ENCODE measurements at regions not wholly inside any gene's neighbourhood (a gene's known extent, or its start where the extent isn't known, plus 50 kb on each side); places are given as distances from the start of the nearest gene placed in this dataset.

DNA sequence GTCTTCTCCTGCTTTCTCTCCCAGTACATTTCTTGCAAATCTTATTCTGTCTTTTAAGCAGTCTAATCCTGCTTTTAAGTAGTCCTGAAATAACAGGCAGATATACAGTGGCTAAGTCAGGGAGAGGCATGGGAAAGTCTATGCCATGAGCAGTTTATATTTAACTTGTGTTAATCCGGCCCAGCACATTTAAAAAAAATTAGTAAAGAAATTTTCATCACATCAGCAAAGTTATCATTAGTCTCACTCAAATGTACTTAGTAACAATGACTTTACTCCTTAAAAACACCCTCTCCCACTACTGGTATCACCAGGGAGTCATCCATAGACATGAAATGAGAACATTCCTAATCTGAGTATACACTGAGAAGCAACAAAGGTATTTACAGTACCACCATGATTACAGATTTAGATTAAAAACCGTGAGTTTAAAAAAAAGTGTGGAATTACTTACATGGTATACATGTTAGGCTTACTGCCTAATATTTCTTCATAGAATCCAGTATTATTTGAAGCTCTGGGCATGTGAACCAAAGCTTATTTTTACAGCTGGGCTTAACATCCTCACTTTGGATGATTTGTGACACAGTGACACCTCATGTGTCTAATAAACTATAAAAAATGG lies 75.9 kb upstream of the DAB2 start:
- in situ Hi-C loops (cut with MboI; ENCODE audit: low sequenced_read_pairs): no loop called here

DNA sequence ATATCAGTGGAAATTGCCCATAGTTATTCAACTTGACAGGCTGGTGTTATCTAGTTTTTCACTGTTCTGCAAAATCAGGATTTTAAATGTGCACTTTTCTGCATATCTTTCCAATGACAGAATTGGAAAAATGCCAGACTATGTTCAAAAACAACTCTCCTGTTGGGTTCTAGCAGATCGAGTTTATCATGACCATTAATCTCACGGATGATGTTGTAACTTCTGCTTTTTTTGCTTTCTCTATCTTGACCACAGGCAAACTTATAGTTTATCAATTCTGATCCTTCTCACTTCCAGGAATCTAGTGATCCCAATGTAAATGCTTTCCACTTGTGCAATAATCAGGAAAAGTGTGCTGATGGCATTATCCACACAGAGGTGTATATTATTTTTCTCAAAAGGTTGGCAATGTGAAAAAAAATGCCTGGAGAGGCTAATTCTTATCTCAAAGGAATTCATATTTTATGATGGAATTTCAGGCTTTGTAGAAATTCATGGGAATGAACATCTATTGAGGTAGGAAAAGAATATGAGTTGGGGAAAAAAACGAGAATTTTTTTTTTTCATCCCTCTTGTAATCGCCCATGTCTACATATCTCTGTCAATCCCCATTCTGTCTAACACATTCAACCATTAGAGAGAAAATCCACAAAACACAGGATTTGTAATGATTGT lies 73.6 kb upstream of the DAB2 start:
- in situ Hi-C loops (cut with MboI; ENCODE audit: low sequenced_read_pairs): no loop called here

DNA sequence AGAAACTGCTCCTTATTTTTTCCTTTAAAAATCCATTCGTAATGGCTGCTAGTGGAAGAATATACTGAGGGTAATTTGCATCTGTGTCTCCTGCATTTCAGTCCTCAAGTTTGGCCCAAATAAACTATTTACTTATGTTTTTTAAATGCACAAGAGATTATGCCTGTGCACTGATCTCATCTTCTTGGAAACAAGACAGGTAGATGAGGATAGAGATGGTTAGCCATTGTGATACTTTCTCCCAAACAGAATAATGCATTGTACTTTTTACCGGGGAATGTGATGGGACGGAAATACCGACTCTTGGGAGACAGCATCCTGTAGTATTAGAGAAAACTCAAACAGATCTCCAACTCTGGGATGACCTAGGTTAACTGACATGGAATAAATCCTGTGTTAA lies 72.5 kb upstream of the DAB2 start:
- in situ Hi-C loops (cut with MboI; ENCODE audit: low sequenced_read_pairs): no loop called here

DNA sequence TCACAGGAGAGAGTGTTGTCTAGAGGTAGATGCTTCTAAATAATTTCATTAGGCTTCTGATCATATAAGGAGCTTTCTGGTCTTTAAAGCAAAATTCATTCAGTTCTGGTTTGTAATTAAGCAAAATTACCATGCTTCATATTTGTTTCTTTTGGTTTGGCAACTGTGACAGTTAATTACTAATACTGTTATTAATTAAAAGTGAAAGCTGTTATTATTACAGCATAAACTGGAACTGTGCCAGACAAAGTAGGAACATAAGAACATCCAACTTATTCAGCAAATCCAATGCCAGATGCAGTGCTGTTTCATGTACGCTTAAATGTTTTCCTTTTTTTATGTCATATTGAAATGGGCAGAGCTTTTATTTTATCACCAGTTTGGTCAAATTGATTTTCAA lies 70.4 kb upstream of the DAB2 start:
- in situ Hi-C loops (cut with MboI; ENCODE audit: low sequenced_read_pairs): no loop called here

DNA sequence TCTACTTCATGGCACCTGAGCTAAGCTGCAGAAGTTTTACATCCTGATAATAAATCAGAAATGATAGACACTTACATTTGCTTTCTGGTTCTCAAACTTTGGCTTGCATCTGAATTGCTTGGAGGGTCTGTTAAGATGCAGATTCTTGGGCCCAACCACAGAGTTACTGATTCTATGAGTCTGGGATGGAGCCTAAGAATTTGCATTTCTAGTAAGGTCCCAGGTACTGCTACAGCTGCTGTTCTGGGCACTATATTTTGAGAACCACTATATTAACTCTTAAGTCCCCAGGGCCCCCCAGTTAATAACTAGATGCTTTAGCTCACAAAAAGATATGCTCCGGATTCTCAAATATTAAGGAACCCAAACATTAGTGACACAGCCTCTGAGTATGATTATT lies 69.8 kb upstream of the DAB2 start:
- in situ Hi-C loops (cut with MboI; ENCODE audit: low sequenced_read_pairs): no loop called here

DNA sequence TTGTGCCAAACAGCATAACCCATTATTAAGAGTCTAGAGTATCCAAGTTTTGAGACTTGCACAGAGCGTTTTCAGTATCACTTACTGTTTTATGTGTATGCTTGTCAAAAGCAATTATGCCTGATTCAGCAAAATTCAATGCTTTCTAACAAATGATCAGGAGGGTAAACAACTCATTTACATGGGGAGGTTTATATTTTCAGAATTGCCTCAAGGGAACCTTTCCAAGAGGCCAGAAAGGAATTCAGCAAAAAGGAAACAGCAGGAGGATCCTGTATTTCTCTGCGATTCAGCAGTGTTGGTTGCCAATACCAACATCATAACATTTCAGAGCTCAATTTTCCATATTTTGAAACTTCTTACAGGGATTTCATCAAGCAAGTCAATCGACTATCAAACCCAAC lies 69.3 kb upstream of the DAB2 start:
- in situ Hi-C loops (cut with MboI; ENCODE audit: low sequenced_read_pairs): no loop called here

DNA sequence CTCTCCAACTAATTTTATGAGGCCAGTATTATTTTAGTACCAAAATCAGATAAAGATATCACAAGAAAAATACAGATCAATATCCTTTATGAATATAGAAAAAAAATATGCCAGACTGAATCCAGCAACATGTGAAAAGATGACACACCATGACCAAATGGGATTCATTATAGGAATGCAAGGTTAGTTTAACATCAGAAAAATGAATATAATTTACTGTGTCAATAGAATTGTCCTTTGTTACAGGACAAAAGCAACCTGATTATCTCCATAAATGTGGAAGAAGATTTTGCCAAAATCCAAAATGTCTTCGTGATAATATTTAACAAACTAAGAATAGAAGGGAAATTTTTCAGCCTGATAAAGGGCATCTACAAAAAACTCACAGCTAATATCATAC lies 66.4 kb upstream of the DAB2 start:
- in situ Hi-C loops (cut with MboI; ENCODE audit: low sequenced_read_pairs): no loop called here

DNA sequence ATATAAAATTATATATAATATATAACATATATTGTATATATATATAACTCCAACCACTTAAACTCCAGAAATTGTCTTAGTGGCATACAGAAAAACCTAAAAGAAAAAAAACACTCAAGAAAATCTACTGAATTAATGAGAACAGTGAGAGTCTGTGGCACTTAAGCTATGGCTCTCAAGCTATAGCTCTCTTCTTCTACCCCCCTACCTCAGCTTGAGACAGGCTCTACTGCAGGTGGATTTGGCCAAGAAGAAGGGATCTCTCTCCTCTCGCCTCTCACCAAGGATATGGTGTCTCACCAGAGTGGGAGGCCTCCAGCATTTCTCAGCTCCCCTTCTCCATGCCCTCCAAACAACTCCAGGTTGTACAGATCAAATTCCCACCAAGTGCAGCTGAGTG lies 64.5 kb upstream of the DAB2 start:
- in situ Hi-C loops (cut with MboI; ENCODE audit: low sequenced_read_pairs): no loop called here

DNA sequence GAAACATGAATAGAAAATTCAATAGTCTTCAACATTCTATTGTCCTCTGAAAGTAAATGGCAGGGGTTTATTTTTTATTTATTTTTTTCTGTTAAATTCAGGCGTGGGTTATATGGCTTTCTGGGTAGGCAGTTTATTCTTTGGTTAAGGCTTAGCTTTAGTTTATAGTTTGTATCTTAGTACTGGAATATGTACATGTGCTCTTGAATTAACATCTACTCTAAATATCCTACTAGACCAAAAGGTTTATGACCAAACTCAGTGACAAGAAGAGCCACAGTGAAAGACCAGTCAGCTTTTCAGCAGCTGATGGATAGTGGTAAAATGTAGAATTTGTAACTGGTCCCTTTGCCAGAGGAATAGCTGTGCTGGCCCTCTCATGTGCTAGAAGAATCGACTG lies 62.0 kb upstream of the DAB2 start:
- in situ Hi-C loops (cut with MboI; ENCODE audit: low sequenced_read_pairs): no loop called here

DNA sequence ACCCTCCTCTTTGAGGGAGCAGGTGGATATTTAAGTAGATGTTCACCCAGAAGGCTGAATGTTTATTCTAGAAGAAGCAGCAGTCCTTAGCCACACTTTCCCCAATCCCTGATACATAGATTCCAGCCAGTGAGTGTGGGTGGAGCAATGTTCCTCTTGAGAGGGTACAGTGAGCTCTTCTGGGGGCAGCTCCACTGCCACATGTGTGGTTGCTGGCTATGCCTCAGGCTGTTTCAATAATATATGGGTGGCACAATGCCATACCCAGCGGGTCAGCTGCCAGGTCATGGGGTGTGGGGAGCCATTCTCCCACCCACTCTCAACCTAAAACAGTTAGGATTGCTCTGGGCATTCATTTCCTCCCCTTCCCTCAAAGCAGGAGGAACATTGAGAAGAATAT lies 61.6 kb upstream of the DAB2 start:
- in situ Hi-C loops (cut with MboI; ENCODE audit: low sequenced_read_pairs): no loop called here

DNA sequence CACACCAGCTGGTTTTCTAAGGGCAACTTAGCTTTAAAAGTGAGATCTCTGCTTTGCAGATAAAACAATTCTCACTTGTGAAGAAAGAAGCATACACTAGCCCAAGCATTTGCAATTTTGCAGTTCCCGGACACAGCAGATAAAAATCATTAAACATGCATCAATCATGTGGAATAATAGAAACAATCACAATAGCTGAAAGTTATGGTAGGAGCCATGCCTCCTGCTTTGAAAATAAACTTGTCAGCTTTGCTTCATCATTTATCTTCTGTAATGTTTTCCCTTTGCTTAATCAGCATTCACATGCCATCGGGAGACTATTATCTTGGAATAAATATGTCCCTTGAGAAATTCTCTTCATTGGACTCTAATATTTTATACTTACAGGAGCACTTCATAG lies 60.3 kb upstream of the DAB2 start:
- in situ Hi-C loops (cut with MboI; ENCODE audit: low sequenced_read_pairs): no loop called here

DNA sequence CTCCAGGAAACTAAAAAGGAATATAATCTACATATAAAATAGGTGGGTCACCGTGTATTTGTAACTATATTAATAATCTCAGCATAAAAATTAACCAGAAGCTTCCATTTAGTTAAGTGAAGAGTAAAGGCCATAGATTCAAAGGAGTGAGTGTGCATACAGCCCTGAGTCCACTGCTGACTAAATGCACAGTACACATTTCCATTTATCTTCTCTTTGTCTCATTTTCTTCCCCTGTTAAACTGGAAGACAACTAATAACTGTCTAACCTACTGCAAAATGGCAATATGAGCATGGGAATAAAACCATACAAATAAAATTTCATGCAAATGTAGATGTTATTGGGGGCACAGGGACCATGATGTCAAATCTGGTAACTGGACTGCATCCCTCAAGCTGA lies 59.9 kb upstream of the DAB2 start:
- in situ Hi-C loops (cut with MboI; ENCODE audit: low sequenced_read_pairs): no loop called here

DNA sequence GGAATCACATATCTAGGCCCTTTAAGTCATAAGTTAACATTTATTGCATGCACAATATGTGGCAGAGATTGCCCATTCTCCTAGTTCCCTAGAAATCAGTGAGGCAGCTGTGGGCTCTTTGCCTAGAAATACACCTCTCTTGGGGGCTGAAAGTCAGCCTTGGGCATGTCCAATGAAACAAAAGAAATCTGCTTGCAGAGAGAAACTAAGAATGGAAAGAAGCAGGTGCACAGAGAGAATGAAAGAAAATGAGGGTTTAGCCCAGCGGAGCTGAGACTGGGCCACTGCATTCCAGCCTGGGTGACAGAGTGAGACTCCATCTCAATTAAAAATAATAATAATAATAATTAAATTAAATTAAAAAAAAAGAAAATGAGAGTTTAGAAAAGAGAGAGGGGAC lies 57.3 kb upstream of the DAB2 start:
- in situ Hi-C loops (cut with MboI; ENCODE audit: low sequenced_read_pairs): no loop called here

DNA sequence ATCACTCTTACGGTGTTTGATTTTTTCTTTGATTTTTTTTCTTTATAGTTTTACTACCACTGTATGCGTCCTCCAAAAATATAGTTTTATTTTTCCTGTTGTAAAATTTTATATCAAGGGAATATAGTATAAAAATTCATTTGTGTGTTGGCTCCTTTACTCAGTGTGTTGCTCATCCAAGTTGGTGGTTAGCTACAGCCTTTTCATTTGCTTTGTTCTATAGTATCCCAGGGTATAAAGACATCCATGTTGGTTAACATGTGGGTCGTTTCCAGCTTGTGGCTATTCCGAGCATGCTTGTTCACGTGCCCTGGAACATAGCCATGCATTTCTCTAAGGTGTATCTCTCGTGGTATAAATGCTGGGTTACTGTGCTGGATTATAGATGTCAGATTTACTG lies 54.8 kb upstream of the DAB2 start:
- in situ Hi-C loops (cut with MboI; ENCODE audit: low sequenced_read_pairs): no loop called here

DNA sequence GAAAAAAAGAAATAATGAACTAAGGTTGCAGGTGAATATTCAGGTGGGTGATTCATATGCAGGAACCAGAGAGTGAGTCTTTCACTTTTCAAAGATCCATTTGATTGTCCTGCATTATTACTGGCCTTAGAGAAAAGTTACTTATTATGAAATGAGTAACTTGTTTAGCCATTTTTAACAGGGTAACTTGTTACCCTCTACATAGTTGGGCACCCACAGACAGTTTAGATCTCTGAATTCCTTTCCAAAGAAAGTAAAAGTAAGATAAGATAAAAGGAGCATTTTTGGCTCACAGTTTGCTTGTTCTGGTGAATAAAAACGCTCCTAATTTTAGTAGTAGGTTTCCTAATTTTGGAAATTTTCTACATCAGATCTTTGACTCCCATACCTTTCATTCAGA lies 54.1 kb upstream of the DAB2 start:
- in situ Hi-C loops (cut with MboI; ENCODE audit: low sequenced_read_pairs): no loop called here

DNA sequence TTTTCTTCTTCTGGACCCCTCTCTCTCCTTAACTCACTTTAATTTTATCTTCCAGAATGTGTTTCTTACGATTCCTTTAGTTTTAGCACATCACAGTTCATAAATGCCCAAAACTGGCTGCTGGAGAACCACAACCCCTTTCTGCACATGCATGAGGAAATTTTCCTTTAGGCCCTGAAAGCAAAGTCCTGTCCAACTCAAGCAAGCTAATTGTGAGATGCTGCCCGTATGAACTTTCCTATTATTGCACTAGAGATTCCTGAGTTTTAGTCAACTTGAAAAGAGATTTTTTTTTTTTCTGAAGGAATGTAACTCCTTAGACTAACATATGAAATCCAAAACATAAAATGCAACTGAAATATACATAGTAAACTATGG lies 52.1 kb upstream of the DAB2 start:
- in situ Hi-C loops (cut with MboI; ENCODE audit: low sequenced_read_pairs): no loop called here

DNA sequence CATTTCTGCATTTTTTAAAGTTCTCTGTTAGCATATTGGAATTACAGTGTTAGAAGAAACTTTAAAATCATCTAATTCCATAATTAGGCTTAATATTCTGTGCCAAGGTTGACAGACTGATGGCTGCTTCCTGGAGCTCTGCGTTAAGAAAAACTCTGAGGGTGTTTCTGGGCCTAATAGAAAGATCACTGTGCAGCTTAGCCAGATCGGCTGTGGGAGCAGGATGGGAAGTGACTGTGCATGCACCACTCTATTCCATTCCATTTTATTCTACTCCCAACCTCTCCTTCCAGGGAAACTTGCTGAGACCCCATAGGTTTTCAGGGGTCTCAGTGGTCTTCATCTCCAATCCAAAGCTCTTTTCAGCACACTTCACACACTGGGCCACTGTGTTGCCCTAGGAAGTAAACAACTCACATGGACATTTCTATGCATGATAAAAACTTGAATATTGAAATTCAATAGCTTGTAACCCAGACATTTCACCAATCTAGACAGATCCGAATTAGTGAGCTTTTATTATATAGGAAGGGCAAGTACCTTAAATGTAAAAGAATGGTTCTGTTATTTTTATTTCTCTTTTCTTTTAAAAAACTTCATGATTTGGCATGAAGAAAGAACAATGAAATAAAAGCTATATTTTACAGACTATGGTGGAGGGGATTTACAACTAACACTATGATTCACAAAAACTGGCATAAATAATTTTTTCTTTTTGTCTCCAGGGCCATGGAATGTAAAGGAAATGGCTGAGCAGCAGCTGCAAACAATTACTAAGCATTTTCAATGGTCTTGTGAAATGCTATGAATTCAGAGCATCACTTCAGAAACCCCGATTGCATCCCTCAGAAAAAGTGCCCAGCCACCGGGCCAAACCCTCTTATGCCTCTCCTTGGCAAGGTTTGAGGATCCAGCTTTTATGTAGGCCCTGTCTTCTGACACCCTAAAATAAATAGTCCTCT lies 51.4 kb upstream of the DAB2 start:
- in situ Hi-C loops (cut with MboI; ENCODE audit: low sequenced_read_pairs): no loop called here

DNA sequence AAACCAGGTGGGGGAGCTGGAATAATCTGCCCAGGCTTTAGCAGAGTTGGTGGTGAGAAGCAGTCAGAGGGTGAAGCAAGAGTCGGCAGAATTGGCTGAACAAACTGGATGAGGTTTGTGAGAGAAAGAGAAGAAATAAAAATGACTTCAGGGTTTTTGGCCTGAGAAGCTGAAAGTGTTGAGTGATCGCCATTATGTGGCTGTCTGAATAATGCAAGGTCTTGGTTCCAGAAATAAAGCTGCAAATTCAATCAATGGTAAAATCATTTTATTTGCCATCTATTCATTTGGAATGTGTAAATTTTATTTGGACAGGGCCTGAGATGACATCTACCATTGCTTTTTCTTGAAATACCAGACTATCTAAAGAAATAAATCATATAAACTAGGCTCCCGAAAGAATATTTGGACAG lies 50.4 kb upstream of the DAB2 start:
- in situ Hi-C loops (cut with MboI; ENCODE audit: low sequenced_read_pairs): no loop called here

All from hTERT RPE-1 (cell line).